CD4-positive, alpha-beta T cell treated with Interleukin-2 at 100 ng/mL for 4 hours (primary cell): ENCODE measurements at regions not wholly inside any gene's neighbourhood (a gene's known extent, or its start where the extent isn't known, plus 50 kb on each side); places are given as distances from the start of the nearest gene placed in this dataset.
"Not testable (repeated sequence)": the region's sequence is repeated elsewhere in the genome, so short reads cannot be mapped to it uniquely, and the experiment has no call there.

Source experiments
- DNase-seq: peaks from one replicate; pipeline ENCODE4 v3.0.0-alpha.2; 2020; ENCODE audit warnings: low spot score

DNA sequence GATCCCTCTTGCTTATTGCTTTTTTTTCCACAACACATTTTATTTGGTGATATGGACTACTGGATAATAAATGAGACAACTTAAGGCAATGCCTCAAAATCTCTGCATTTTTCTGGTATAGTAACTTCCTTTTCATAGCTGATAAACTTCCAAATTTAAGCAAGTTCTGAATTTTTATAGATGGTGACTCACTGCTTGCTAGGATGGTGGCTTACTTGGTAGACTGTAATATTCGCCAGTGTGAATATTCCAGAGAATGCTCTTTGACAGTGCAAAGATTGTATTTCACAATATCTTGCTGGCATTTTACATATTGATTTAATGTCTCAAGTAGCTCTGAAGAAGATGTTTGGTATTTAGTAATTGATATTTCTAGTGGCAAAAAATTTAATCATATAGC is 472.4 kb downstream of the TFEC start:
- no peak for DNase-seq

DNA sequence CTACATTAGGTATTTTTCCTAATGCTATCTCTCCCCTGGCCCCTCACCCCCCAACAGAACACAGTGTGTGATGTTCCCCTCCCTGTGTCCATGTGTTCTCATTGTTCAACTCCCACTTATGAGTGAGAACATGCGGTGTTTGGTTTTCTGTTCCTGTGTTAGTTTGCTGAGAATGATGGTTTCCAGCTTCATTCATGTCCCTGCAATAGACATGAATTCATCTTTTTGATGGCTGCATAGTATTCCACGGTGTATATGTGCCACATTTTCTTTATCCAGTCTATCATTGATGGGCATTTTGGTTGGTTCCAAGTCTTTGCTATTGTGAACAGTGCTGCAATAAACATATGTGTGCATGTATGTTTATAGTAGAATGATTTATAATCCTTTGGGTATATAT is 473.3 kb downstream of the TFEC start:
- not testable (repeated sequence) for DNase-seq

DNA sequence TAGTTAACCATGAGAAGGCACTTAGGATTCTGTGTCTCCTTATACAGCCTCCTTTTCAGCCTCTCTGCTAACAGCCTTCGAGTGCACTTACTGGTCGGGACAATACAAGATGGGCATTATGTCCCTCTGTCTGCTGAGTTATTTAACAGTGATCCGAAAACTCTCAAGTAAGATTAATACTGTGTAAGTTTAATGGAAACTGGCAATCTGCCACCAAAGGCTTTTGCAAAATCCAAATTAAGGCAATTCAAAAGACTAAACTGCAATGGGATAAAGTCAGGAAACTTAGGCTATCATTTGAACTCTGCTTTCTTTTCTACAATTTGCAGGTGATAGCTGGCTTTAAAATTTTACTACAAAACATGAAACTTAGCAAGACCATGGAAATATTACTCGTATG is 477.8 kb downstream of the TFEC start:
- no peak for DNase-seq

DNA sequence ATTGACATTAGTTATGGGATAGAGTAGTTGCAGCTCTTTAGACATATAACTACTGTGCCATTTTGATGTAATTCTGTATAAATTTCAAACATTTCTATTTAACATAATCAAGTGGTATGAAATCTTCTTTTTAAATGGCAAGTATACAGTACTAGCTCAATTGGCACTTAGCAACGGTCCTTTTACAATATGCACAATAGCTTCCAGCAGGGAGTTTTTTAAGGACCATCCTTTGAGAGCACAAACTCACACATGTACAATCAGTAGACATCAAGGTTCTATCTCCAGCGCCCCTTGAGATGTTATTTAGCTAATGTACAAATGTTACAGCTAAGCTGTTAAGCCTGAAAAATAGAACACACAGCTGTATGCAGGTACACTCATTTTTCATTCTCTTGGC is 480.7 kb downstream of the TFEC start:
- no peak for DNase-seq

DNA sequence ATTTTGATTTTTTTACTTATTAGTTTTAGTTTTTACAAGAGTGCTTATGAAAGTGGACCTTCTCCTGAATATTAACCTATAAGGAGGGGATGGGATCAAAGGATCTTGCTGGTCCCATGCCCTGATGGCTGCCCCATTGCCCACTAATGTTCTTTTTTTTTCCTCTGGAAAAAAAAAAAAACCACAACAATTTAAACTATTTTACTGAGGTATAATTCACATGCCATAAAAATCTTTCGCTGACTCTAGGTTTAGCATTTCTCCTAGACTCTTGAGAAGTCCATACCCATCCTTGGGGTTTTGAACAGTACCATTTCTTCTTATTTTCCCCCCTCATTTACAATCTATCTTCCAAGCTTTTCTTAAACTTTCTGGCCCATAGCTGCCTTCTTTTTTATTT is 481.8 kb downstream of the TFEC start:
- DNase-seq, result no peak

DNA sequence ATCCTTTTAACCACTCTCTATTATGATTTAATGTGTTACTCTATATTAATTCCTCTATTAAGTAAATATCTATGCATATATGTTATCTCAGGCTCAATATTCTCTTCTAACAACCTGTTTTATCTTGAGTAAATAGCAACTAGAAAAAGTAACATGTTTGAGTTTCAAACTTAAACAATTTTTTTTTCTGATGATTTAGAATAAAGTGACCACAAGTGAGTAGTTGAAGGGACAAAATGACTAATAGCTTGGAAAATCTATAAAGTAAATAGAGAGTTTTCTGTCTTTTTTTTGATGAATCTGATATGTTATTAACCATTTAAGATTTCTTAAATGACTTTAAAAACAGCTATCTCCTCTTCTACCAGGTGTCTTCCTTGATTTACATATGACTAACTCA is 483.8 kb downstream of the TFEC start:
- DNase-seq, result no peak

DNA sequence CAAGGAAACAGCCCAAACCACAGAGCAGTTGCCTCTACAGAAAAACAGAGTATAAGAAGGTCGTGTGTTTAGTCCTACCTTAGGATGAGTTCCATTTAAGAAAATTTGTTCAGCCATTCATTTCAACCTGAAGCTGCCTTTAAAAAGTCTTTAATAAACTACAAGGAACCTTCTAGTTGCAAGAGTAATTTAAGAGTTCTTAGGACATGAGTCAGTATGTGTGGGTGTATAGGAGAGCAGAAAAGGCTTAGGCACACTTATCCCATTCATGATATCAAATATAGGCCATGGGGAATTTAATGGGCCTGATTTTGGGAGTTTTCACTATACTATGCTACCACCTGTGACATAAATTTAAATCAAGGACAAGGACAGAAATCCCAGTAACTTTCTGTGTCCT is 496.8 kb downstream of the TFEC start:
- no peak for DNase-seq

DNA sequence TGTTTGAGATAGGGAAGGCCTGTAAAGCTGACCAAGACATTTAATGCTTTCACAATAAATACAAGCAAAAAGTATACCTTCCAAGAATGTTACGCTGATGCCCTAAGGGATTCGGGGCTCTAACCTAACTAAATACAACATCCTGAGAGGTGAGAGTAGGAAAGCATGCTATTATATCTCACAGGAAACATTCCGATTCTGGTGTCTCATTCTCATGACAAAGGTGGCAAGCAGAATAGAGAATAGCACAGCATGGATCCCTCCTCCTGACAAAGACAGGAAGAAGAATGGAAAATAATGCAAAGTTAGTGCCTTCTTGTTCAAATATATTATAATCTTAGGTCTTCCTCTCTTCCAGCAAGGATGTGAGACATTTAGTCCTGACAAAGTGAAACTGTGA is 504.3 kb downstream of the TFEC start:
- DNase-seq, result no peak

DNA sequence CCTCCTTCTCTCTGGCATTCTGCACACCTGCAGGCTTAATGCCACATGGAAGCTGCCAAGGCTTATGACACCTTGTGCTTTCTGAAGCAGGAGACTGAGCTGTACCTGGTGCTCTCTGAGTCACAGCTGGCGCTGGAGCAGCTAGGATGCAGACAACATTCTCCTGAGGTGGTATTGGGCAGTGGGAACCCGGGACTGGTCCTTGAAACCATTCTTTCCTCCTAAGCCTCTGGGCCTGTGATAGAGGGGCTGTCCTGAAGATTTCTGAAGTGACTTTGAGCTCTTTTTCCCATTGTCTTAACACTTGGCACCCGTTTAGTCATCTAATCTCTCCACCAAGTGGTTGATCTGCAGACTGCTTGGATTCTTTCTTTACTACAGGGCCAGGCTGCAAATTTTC is 508.4 kb downstream of the TFEC start:
- no peak for DNase-seq

DNA sequence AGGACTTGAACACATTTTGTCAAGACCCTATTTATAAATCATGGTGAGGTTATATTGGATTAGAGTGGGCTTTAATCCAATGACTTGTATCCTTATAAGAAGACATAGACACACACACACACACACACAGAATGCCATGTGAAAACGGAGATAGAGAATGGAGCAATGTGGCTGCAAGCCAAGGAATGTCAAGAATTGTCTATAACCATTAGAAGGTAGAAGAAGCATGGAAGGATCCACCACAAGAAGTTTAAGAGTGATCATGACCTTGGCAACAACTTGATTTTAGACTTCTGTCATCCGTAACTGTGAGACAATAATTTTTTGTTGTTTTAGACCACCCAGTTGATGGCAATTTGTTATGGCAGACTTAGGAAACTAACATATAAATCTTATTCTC is 514.2 kb downstream of the TFEC start:
- DNase-seq, result no peak

DNA sequence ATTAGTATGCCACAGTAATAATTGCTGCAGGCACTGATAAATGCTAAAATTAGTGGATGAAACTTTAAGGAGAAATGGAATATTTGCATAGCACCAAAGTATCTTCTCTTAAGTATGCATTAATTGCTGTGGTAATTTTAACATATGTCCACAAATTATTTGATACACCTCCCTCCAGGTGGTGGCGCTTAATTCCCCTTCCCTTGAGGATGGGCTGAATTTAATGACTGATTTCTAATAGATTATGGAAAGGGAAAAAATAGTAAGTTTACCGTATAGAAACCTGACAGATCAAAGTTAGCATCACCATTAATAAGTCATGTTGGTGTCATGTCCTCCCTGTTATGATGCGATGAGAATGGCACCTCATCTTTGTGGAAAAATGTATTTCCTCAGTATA is 519.2 kb downstream of the TFEC start:
- no peak for DNase-seq

DNA sequence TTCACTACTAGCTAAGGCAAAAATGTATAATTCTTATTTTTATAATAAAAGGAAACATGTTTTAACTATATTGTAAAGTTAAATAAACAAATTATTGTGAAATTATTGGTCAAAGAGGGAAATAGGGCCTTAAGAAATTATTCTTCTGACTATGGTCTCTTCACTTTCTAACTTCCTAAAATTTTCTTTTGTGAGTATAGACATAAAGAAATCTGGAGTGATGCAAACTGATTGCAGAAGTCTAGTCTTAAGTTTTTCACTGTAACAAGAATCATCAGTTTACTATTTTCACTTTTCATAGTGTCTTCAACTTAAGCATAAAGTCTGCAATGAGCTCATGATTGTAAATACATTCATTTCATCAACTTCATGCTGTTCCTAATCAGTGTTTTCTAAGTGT is 525.4 kb downstream of the TFEC start:
- no peak for DNase-seq

DNA sequence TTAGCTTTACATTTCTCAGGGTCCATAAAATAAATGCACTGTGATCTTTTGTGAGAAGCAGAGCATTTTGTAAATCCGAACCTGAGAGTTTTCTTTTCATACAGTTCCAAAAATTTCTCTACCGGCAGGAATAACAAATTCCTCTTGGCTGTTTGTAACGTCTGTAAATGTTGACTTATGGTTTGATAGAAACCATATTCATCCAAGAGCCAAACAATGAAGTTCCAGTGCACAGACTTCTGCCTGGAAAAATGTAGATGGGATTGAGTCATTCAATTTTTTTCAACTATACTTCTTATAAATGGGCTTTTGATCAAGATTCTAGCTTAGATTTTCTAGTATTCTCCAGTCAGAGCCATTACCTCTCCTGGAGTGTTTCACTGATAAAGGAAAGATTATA is 530.6 kb downstream of the TFEC start:
- DNase-seq, result no peak

DNA sequence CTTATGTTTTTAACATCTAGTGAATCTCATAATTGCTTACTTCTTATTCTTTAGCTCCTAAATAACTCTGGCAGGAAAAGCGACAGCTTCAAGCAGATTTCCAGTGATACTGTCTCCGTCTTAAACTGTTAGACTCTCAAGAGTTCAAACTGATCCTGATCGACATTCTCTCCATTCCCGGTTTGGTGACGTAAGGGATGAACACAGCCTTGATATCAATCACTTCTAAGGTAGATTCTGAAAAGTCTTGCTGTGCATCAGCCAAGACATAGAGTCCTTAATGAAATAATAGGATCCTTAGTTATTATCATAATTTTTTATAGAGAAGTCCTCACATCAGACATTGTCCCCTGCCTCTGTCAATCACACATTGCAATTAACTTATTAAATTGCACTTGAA is 534.6 kb downstream of the TFEC start:
- no peak for DNase-seq

DNA sequence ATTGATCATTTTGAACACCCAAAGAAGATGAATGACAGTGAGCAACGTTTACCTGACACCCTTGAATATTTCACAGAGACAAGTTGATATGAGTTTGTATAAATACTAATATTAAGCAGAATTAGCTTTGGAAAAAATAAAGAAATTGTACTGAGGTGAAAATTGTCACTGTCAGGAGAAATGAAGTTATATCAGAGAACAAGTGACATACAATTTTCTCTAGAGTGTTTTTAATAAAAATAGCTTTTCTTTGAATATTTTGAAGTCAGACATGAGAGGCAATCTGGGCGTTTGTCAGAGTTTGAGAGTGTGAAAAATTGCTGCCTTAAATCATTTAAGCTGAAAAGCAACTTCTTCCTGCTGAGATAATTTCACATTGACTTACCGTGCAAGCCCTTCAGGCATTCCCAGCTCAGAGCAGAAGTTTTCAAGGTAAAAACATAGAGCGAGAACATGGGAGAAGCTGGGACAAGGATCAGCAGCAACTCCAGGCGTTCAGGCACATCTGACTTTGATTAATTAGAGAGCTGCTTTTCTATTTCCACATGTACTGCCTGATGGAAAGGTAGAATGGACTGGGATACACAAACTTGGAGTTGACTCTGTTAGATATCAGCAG is 535.9 kb downstream of the TFEC start:
- no peak for DNase-seq

DNA sequence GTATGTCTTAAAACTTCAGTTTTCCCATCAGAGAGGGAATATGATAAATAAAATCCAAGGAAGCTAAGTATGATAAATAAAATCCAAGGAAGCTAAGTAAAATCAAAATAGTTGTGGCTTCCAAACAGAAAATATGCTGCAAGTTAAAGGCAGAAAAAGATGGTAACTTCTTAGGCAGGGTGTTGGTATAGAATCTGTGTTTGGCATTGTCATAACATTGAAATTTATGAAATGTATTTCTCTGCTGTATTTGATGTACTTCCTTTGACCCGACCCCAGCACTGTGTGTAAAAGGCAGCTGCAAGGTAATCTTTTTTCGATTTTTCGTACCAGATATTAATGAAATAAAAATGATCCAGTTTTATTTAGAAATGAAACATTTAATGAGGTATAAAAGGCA is 537.2 kb downstream of the TFEC start:
- DNase-seq, result no peak

DNA sequence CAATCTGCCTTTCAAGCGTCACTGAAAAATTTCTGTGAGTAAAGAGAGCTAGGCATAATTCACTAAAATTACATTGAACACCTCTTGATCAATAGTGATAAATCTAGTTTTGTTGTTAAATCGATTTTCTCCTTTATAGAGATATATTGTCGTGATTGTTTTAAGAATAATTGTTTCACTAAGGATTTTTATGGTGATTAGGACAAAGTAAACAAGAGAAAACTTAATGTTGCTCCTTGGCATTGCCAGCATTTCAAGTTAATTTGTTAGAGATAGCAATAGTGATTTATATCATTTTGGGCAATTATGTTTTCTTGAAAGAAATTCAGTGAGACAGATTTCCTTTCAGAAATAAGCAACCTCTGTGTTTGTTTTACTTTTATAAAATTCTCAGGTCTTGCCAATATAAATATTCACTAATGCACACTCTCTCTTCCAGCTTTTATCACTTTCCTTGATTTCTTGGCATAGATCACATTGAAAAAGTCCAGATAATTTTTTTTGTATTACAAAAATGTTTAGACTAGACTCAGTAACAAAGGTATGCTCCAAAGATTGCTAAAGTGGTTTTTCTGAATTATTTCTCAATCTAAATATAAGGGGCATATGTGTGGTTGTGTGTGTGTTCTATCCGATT is 538.7 kb downstream of the TFEC start:
- DNase-seq, result no peak

DNA sequence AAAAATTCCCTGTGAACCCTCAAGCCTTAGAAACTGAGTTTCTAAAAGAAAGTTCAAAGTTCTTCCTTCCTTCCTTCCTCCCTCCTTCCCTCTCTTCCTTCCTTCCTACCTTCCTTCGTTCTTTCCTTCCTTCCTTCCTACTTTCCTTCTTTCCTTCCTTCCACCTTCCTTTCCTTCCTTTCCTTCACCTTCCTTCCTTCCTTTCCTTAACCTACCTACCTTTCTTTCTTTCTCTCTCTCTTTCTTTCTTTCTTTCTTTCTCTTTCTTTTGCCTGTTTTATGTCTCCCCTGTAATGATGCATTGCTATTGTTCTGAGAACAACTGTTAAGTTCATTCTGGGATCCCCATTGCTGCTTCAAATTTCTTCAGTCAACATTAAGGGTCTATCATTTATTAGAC is 551.1 kb downstream of the TFEC start:
- DNase-seq, result no peak

DNA sequence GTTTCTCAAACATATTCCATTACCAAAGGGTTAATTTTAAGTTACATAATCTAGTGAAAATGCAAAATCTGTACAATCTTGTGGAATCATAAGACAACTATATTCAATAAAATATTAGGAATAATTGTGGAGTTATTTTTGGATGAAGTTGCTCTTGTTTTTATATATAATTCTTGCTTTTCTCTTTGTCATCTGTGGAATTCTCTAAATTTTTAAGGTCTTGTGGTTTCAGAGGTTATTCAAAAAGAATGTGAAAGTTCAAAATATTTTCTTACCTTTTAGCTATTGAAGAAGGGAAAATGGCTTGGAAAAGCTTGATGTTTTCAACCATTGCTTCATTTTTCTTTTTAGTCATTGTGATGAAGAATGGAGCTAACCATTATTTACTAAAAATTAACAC is 552.1 kb downstream of the TFEC start:
- no peak for DNase-seq

DNA sequence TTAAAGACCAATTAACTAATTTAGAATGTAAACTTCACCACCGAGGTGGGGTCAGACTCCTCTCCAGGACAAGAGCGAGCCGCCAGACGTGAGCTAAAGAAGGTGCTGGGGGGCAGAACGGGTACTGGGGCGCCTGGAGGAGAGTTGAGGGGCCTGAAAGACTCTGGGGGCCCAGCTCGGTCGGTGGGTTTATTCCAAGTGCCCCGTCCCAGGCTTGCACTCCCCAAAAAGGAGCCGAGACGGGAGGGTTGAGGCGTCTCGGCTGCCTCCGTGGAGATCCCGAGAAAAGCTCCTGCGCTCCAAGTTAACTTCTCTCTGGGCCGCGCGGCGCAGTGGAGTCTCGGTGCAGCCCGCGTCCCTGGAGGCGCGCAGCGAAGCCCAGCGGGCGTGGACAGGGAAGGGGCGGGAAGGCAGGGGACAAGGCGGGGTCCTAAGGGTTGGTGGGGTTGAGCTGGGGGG is 553.3 kb downstream of the TFEC start:
- no peak for DNase-seq

DNA sequence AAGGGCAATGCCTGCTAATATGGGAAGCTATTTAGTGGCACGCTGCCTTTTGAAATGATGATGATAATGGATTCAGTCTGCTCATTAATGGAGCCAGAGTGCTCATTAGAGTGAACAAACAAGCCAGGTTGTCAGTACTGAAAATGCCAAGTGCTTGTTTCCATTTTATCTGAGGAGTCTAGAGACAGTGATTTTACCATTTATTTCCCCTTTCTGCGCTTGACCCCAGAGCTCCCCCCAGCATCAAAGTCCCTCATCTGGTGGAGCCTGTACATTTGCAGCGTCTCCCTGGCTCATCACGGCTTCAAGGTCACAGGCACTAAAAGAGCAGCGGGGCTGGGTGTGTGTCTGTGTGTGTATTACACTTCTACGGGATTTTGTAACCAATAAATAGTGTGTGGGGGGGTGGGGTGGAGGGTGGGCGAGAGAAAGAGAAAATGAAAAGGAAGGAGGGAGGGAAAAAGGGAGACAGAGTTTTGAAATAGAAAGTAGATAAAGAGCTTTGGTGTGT is 553.8 kb downstream of the TFEC start:
- DNase-seq, result no peak

DNA sequence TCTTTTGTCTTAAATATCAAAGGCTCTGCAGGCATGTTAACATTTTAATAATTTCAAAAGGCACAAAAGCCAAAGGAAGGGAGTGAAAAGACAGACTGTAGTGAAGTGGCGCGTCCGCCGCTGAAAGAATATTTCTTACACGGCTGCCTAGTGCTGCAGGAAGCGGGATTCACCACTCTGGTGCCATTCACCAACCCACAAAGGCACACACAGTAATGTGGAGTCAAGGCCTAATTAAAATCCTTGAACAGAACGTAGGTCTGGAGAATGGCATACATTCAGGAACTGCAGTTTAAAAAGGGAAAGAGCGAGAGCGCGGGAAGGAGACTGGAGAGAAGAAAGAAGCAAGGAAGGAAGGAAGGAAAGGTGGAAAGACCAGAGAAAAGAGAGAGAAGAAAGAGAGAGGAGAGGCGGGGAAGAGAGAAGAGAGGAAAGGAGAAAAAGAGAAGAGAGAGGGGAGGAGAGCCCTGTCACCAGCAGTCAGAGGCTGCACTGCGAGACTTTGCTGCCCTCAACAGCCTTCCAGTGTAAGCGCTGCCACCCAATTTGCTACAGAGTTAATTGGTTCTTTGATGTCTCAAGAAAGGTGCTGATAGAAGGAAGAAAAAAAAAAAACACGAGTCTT is 554.0 kb downstream of the MDFIC start:
- DNase-seq, result peak; percentile 9

DNA sequence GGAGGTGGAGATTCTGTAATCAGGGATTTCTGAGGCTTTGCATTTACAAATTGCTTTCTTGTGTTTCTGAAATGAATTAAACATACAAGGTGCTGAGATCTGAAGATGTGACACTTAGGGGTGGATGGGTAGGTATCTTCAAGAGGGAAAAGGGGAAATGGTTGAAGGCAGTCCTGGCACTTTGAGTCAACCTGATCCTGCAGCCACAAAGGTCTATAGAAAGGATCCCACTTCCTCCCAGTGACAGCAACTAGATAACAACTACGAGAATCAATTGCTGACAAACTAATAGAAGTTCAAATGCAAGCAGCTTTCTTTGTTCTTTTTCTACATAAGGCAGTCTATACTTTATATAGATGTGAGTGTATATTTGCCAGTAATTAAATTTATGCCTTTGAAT is 553.3 kb downstream of the MDFIC start:
- DNase-seq, result no peak

DNA sequence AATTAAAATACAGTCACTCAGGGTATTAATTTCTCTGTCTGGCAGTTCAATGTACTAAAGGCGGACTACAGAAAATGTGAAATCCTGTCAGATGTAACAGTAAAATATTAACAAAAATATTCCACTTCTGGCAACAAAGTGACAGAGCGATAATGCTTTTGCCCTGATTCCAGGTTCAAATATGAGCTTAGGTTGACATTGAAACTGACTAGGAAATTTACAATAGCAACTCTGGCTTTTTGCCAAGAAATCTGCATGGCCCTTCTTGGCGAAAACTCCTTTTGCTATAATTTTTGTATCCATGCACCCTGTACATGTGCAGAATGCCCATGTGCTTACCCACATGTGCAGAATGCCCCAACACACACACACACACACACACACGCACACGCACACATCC is 552.2 kb downstream of the MDFIC start:
- DNase-seq, result no peak
